OCI-LY7 (cell line): ENCODE measurements at regions not wholly inside any gene's neighbourhood (a gene's known extent, or its start where the extent isn't known, plus 50 kb on each side); places are given as distances from the start of the nearest gene placed in this dataset.
A peak's percentile ranks its signal among the peaks of the same experiment; 100 is the strongest.

Source experiments
- BruUV-seq: library from RNA; stranded (reverse); fragments of 400-500 nt; replicated peaks from 2 replicates; lab custom pipeline; 2021; lab: Mats Ljungman, UMichigan
- CTCF ChIA-PET: fragments of 300-600 bp; sonication (Branson Sonifier 250); formaldehyde crosslinking; loops from one replicate; lab custom pipeline; 2022; ENCODE audit warnings: antibody characterized with exemption; ENCODE audit not compliant: unreplicated experiment; lab: Charles Lee
- POLR2A ChIA-PET: fragments of 300-600 bp; sonication (Branson Sonifier 250); formaldehyde crosslinking; loops from one replicate; lab custom pipeline; 2022; ENCODE audit warnings: antibody characterized with exemption; lab: Charles Lee
- DNase-seq: peaks from one replicate; pipeline ENCODE4 v3.0.0-alpha.2; 2015; ENCODE audit warnings: low spot score
- H2AFZ ChIP-seq: fragments of 200-600 bp; sonication (generic), shearing (Covaris generic); 2 replicates; pipeline ENCODE4 v1.6.1; 2014; ENCODE audit warnings: mild to moderate bottlenecking, antibody characterized with exemption, low read length, moderate library complexity
- H3K27ac ChIP-seq: fragments of 200-600 bp; sonication (generic); 2 replicates; pipeline ENCODE4 v1.5.1; 2014; ENCODE audit warnings: mixed run types, low read depth, mild to moderate bottlenecking, moderate library complexity, low read length, inconsistent platforms; ENCODE audit not compliant: poor library complexity, severe bottlenecking
- H3K36me3 ChIP-seq: fragments of 200-600 bp; sonication (generic); 2 replicates; pipeline ENCODE4 v1.6.1; 2014; ENCODE audit warnings: mild to moderate bottlenecking, antibody characterized with exemption, low read length, moderate library complexity, mixed read lengths; ENCODE audit not compliant: insufficient read depth
- H3K4me1 ChIP-seq: fragments of 200-600 bp; sonication (generic); 2 replicates; pipeline ENCODE4 v1.5.1; 2014; ENCODE audit warnings: mild to moderate bottlenecking, low read length; ENCODE audit not compliant: insufficient read depth, poor library complexity, severe bottlenecking
- H3K4me2 ChIP-seq: fragments of 200-600 bp; sonication (generic); 2 replicates; pipeline ENCODE4 v1.6.1; 2014; ENCODE audit warnings: mild to moderate bottlenecking, low read length
- H3K4me3 ChIP-seq: fragments of 200-600 bp; sonication (generic); 2 replicates; pipeline ENCODE4 v1.5.1; 2014; ENCODE audit warnings: mild to moderate bottlenecking, low read depth, low read length; ENCODE audit not compliant: poor library complexity, severe bottlenecking
- H3K79me2 ChIP-seq: fragments of 200-600 bp; sonication (generic); 2 replicates; pipeline ENCODE4 v1.6.1; 2016; ENCODE audit warnings: low read depth, mild to moderate bottlenecking, low read length, moderate library complexity, mixed read lengths; ENCODE audit not compliant: insufficient read depth
- H3K9me2 ChIP-seq: fragments of 200-600 bp; sonication (generic); 2 replicates; pipeline ENCODE4 v1.6.1; 2016; ENCODE audit warnings: mild to moderate bottlenecking, low read length, mixed read lengths; ENCODE audit not compliant: insufficient read depth
- H3K9me3 ChIP-seq: fragments of 200-600 bp; sonication (generic); 2 replicates; pipeline ENCODE4 v1.6.1; 2014; ENCODE audit warnings: mild to moderate bottlenecking, mixed run types, low read length, mixed read lengths
- H4K20me1 ChIP-seq: fragments of 200-600 bp; sonication (generic); 2 replicates; pipeline ENCODE4 v1.6.1; 2014; ENCODE audit warnings: mild to moderate bottlenecking, antibody characterized with exemption, low read length, moderate library complexity, mixed read lengths; ENCODE audit not compliant: insufficient read depth
- CTCF ChIP-seq: fragments of 200-600 bp; sonication (generic); conservative IDR thresholded peaks from 2 replicates; pipeline ENCODE4 v1.5.1; 2014; ENCODE audit warnings: mild to moderate bottlenecking, antibody characterized with exemption, low read length, moderate library complexity, mixed read lengths
- EZH2phosphoT487 ChIP-seq: fragments of 200-600 bp; sonication (generic); IDR thresholded peaks from 2 replicates; pipeline ENCODE4 v1.6.1; 2018; ENCODE audit warnings: low read depth, borderline replicate concordance, mild to moderate bottlenecking, mixed run types, antibody characterized with exemption, low read length, moderate library complexity, mixed read lengths
- intact Hi-C: fragments of 100-400 bp; cut with micrococcal nuclease; formaldehyde crosslinking; loops from one replicate; pipeline ENCODE4 v1.10.0; 2022; ENCODE audit not compliant: unreplicated experiment

- no peaks in the 10 kb centered on the region for H3K79me2 ChIP-seq
- no peaks in the 10 kb centered on the region for H3K9me2 ChIP-seq
- H4K20me1 ChIP-seq: no peaks in the 10 kb centered on the region
- H3K4me3 ChIP-seq: no peak overlapping the region
- POLR2A ChIA-PET: interaction anchor here (0.8 to 1.0 kb wide), 2 partner anchors 17 to 31 kb away, joined by 3 to 4 read pairs; no protein-coding TSS in a partner anchor
- no peaks in the 10 kb centered on the region for H3K36me3 ChIP-seq
- no peak overlapping the region for H3K27ac ChIP-seq
- no peaks in the 10 kb centered on the region for H3K4me1 ChIP-seq
- no peak for DNase-seq
- H3K4me2 ChIP-seq: no peak overlapping the region
- TF ChIP-seq EZH2phosphoT487 (no peak), CTCF (no peak)
- H2AFZ ChIP-seq: no peak overlapping the region
- no peaks in the 10 kb centered on the region for H3K9me3 ChIP-seq
- CTCF ChIA-PET: no interaction called here
- intact Hi-C loops: no loop called here
- no TSS peak for BruUV-seq
Measured at GRCh38 chr11:109998921-109999320, 94.3 kb upstream of the ZC3H12C start.

- H3K36me3 ChIP-seq: no peaks in the 10 kb centered on the region
- TF ChIP-seq EZH2phosphoT487 (no peak), CTCF (no peak)
- BruUV-seq: no TSS peak
- H3K27ac ChIP-seq: no peak overlapping the region
- POLR2A ChIA-PET: interaction anchor here (0.6 to 1.7 kb wide), 8 partner anchors 8 to 1283 kb away, joined by 3 to 5 read pairs (median 4); no protein-coding TSS in a partner anchor
- H4K20me1 ChIP-seq: no peaks in the 10 kb centered on the region
- intact Hi-C loops: no loop called here
- peak; percentile 14 for DNase-seq
- no peaks in the 10 kb centered on the region for H3K4me1 ChIP-seq
- 0 out of 2 replicates have a peak overlapping the region, but pooled peaks have one; percentile 6 for H3K4me2 ChIP-seq
- CTCF ChIA-PET: no interaction called here
- H3K4me3 ChIP-seq: no peak overlapping the region
- peak overlapping the region; percentile 27; the same call in 1 of the 2 replicates for H2AFZ ChIP-seq
- H3K9me3 ChIP-seq: no peaks in the 10 kb centered on the region
- H3K79me2 ChIP-seq: no peaks in the 10 kb centered on the region
- no peaks in the 10 kb centered on the region for H3K9me2 ChIP-seq
Measured at GRCh38 chr11:110000031-110000502, 93.1 kb upstream of the ZC3H12C start.

- no peak for TF ChIP-seq CTCF
- no peak for TF ChIP-seq EZH2phosphoT487
- CTCF ChIA-PET: no interaction called here
- Histone ChIP-seq H3K9me3 (no peaks in the 10 kb centered on the region), H3K9me2 (no peaks in the 10 kb centered on the region), H3K4me3 (no peak overlapping the region), H3K79me2 (no peaks in the 10 kb centered on the region), H4K20me1 (no peaks in the 10 kb centered on the region), H3K27ac (no peak overlapping the region), H3K4me2 (no peak overlapping the region), H3K36me3 (no peaks in the 10 kb centered on the region), H2AFZ (no peak overlapping the region), H3K4me1 (no peaks in the 10 kb centered on the region)
- no peak for DNase-seq
- POLR2A ChIA-PET: interaction anchor here (0.7 to 1.7 kb wide), 4 partner anchors 8 to 50 kb away, joined by 3 to 5 read pairs (median 4); no protein-coding TSS in a partner anchor
- BruUV-seq: no TSS peak
- intact Hi-C loops: no loop called here
Measured at GRCh38 chr11:110000850-110001249, 92.3 kb upstream of the ZC3H12C start.
